B cell (primary cell): ENCODE measurements at regions not wholly inside any gene's neighbourhood (a gene's known extent, or its start where the extent isn't known, plus 50 kb on each side); places are given as distances from the start of the nearest gene placed in this dataset.

Source experiments
- EZH2 ChIP-seq: IDR thresholded peaks from 2 replicates; pipeline ENCODE4 v1.6.1; 2012; ENCODE audit warnings: borderline replicate concordance, low read depth, mild to moderate bottlenecking, moderate library complexity, low read length; ENCODE audit not compliant: insufficient read depth, poor library complexity, severe bottlenecking
- TF ChIP-seq, protein P1 (sequence below): fragments of 200-600 bp; IDR thresholded peaks from one replicate; pipeline ENCODE4 v1.8.0; 2022; ENCODE audit warnings: antibody characterized with exemption, mild to moderate bottlenecking

DNA sequence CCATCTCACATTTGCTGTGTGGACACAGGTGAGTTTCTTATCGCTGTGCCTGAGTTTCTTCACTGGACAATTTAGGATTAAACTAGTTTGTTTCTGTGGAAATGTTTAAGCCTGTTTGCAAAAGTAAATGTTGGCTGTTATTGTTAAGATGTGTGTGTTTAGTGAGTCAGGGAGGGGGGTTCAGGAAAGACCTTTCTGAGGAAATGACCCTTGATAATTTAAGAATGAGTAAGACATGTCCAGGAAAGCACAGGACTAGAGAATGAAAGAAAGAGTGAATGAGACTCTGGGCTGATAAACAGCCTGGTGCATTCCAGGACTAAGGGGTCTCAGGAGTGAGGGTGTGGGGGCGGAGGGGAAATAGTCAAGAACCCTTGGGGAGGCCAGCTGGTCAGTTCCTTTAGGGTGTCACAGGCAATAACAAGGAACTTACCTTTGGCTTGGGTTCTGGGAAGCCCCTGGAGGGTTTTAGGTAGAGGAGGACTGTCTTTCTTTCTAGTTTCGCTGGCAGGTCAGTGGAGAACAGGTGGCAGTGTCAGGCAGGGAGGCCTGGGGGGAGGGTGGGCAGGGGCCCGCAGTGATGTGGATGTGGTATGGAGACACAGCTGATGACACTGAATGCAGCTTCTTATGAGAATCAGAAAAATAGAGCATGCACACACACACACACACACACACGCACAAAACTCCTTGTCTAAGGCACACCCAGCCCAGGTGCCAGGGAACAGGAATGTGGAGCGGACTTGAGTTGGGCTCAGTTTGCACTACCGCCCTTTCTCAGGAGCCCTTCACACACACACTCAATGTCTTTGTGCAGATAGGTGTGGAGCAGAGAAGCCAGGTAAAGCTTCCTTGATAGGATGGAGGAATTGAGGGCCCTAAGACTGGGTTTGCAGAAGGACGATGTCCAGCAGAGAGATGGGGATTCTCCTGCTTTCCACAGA lies 1005.5 kb downstream of the VRK1 start:
- no peak for TF ChIP-seq EZH2
- TF ChIP-seq, protein P1, sequence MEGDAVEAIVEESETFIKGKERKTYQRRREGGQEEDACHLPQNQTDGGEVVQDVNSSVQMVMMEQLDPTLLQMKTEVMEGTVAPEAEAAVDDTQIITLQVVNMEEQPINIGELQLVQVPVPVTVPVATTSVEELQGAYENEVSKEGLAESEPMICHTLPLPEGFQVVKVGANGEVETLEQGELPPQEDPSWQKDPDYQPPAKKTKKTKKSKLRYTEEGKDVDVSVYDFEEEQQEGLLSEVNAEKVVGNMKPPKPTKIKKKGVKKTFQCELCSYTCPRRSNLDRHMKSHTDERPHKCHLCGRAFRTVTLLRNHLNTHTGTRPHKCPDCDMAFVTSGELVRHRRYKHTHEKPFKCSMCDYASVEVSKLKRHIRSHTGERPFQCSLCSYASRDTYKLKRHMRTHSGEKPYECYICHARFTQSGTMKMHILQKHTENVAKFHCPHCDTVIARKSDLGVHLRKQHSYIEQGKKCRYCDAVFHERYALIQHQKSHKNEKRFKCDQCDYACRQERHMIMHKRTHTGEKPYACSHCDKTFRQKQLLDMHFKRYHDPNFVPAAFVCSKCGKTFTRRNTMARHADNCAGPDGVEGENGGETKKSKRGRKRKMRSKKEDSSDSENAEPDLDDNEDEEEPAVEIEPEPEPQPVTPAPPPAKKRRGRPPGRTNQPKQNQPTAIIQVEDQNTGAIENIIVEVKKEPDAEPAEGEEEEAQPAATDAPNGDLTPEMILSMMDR: no peak
